GM12875 (cell line): ENCODE measurements at regions not wholly inside any gene's neighbourhood (a gene's known extent, or its start where the extent isn't known, plus 50 kb on each side); places are given as distances from the start of the nearest gene placed in this dataset.

Experiments
- H3K4me3 ChIP-seq: one replicate; pipeline ENCODE4 v1.5.1; 2011; ENCODE audit warnings: low read depth, low read length, control low read depth
- CTCF ChIP-seq: IDR thresholded peaks from 2 replicates; pipeline ENCODE4 v1.5.1; 2011; ENCODE audit warnings: low read depth, mild to moderate bottlenecking, control low read depth, inconsistent platforms, low read length, moderate library complexity, borderline replicate concordance; ENCODE audit not compliant: insufficient read depth

GRCh38 chr10:4569151-4569550 lies 256.9 kb upstream of the AKR1E2 start:
- H3K4me3 ChIP-seq: no peak overlapping the region
- TF ChIP-seq CTCF: no peak

GRCh38 chr10:4568731-4569130 lies 257.3 kb upstream of the AKR1E2 start:
- no peak for TF ChIP-seq CTCF
- H3K4me3 ChIP-seq: no peak overlapping the region

GRCh38 chr10:4568086-4568485 lies 257.9 kb upstream of the AKR1E2 start:
- H3K4me3 ChIP-seq: no peak overlapping the region
- no peak for TF ChIP-seq CTCF

GRCh38 chr10:4567637-4568036 lies 258.4 kb upstream of the AKR1E2 start:
- no peak for TF ChIP-seq CTCF
- H3K4me3 ChIP-seq: no peak overlapping the region

GRCh38 chr10:4566011-4566410 lies 260.0 kb upstream of the AKR1E2 start:
- H3K4me3 ChIP-seq: no peak overlapping the region
- no peak for TF ChIP-seq CTCF

GRCh38 chr10:4561296-4561695 lies 264.7 kb upstream of the AKR1E2 start:
- no peak overlapping the region for H3K4me3 ChIP-seq
- no peak for TF ChIP-seq CTCF

- no peak overlapping the region for H3K4me3 ChIP-seq
These were observed 268.5 kb upstream of the AKR1E2 start for GRCh38 chr10:4557469-4557868.

More at GRCh38 chr10:4557469-4557868, 268.5 kb upstream of the AKR1E2 start:
- TF ChIP-seq CTCF: no peak
